ENCODE measurements at regions not wholly inside any gene's neighbourhood (a gene's known extent, or its start where the extent isn't known, plus 50 kb on each side); places are given as distances from the start of the nearest gene placed in this dataset.

- TF ChIP-seq, protein P1, sequence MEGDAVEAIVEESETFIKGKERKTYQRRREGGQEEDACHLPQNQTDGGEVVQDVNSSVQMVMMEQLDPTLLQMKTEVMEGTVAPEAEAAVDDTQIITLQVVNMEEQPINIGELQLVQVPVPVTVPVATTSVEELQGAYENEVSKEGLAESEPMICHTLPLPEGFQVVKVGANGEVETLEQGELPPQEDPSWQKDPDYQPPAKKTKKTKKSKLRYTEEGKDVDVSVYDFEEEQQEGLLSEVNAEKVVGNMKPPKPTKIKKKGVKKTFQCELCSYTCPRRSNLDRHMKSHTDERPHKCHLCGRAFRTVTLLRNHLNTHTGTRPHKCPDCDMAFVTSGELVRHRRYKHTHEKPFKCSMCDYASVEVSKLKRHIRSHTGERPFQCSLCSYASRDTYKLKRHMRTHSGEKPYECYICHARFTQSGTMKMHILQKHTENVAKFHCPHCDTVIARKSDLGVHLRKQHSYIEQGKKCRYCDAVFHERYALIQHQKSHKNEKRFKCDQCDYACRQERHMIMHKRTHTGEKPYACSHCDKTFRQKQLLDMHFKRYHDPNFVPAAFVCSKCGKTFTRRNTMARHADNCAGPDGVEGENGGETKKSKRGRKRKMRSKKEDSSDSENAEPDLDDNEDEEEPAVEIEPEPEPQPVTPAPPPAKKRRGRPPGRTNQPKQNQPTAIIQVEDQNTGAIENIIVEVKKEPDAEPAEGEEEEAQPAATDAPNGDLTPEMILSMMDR (IDR thresholded peaks at IDR 0.05) = no peak
- H3K4me1 Mint-ChIP-seq = no peaks in the 10 kb centered on the region
- ATAC-seq (ENCODE audit: low read depth) (no peak), DNase-seq (no peak)
- no peak overlapping the region for H3K4me3 Mint-ChIP-seq
- intact Hi-C loops (cut with micrococcal nuclease) = no loop called here
- H3K27me3 Mint-ChIP-seq = no peaks in the 10 kb centered on the region
- no peak overlapping the region for H3K27ac Mint-ChIP-seq
- ChIA-PET POLR2A (no interaction called here), CTCF (no interaction called here)
- no peaks in the 10 kb centered on the region for H3K9me3 Mint-ChIP-seq
- H3K36me3 Mint-ChIP-seq (ENCODE audit: low read depth) = no peaks in the 10 kb centered on the region
These were observed 216.9 kb upstream of the TNP1 start for GRCh38 chr2:217076657-217077232.

DNA sequence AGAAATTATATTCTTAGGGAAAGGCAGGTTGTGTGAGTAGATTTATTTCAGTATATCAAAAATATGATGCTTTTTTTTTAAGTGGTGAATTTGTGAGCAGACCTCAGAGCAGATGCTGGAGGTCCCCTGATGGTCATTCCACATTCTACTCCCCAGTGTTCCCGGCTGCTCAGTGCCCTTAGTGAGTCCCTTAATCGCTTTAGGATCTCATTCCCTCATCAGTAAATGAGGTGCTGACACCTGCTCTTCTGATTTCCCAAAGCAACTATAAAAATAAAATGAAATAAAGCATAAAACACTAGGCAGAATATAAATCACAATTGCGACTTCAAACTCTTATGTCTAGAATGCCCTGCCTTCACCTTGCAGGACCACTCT, 216.2 kb upstream of the TNP1 start:
- DNase-seq (no peak), ATAC-seq (ENCODE audit: low read depth) (no peak)
- H3K27me3 Mint-ChIP-seq = no peaks in the 10 kb centered on the region
- intact Hi-C loops (cut with micrococcal nuclease) = no loop called here
- H3K36me3 Mint-ChIP-seq (ENCODE audit: low read depth) = no peaks in the 10 kb centered on the region
- H3K27ac Mint-ChIP-seq = no peak overlapping the region
- TF ChIP-seq, protein P1 (IDR thresholded peaks at IDR 0.05) = no peak
- CTCF ChIA-PET = no interaction called here
- no peaks in the 10 kb centered on the region for H3K4me1 Mint-ChIP-seq
- no peaks in the 10 kb centered on the region for H3K9me3 Mint-ChIP-seq
- POLR2A ChIA-PET = no interaction called here
- H3K4me3 Mint-ChIP-seq = no peak overlapping the region

- Mint-ChIP-seq H3K4me3 (no peak overlapping the region), H3K27ac (no peak overlapping the region), H3K36me3 (ENCODE audit: low read depth) (no peaks in the 10 kb centered on the region), H3K27me3 (no peaks in the 10 kb centered on the region), H3K4me1 (no peaks in the 10 kb centered on the region), H3K9me3 (no peaks in the 10 kb centered on the region)
- DNase-seq (no peak), ATAC-seq (ENCODE audit: low read depth) (no peak)
- ChIA-PET POLR2A (no interaction called here), CTCF (no interaction called here)
- intact Hi-C loops (cut with micrococcal nuclease) = no loop called here
- TF ChIP-seq, protein P1 (IDR thresholded peaks at IDR 0.05) = no peak
These were observed 215.6 kb upstream of the TNP1 start for GRCh38 chr2:217075268-217076057.

DNA sequence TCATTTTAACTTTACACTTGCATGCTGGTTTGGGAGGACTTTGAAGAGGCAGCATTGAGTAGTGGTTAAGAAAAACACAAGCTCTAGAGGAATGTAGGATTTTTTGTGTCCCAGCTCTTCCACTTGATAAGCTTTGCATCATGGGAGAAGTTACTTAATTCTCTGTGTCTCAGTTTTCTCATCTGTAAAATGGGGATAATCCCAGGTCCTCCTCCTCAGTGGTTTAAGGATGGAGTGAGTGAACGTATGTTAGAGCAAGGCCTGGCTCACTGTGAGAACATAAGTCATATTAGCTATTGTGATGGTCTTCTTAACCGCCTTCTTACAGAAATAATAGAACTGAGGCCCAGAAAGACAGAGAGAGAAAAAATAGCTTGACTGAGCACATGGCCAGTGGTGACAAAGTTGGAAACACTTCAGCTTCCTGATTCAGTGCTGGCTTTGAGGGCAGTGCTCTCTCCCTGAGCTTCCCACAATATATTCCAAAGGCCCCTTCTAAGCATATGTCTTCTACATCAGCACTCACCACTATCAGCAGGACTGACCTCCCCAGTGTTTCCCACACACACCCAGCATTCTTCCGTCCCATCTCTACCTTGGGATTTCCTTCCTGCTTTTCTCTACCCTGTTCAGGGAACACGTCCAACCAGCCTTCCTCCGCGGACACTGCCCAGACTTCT, 214.9 kb upstream of the TNP1 start:
- intact Hi-C loops (cut with micrococcal nuclease) = no loop called here
- DNase-seq (no peak), ATAC-seq (ENCODE audit: low read depth) (no peak)
- POLR2A ChIA-PET = no interaction called here
- no peaks in the 10 kb centered on the region for H3K27me3 Mint-ChIP-seq
- CTCF ChIA-PET = no interaction called here
- TF ChIP-seq, protein P1 (IDR thresholded peaks at IDR 0.05) = no peak
- no peaks in the 10 kb centered on the region for H3K36me3 Mint-ChIP-seq (ENCODE audit: low read depth)
- no peak overlapping the region for H3K4me3 Mint-ChIP-seq
- no peaks in the 10 kb centered on the region for H3K9me3 Mint-ChIP-seq
- H3K27ac Mint-ChIP-seq = no peak overlapping the region
- H3K4me1 Mint-ChIP-seq = no peaks in the 10 kb centered on the region

DNA sequence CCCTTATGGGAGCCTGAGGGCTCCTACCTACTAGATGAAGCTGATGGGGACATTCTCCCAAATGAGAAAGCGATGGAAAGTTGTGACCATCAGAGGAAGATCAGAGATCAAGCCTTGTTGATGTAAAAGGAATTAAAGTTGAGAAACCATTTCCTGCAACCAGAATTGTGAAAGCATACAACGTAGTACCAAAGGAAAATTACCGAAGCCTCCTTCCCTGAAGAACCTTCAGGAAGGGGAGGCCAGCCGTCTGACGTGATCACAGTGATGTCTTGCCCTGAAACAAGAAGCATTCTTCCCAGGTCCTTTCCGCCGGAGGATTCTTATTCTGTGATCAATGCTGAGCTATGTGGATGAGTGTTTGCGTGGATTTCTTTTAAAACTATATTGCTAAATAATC, 211.6 kb upstream of the TNP1 start:
- DNase-seq (no peak), ATAC-seq (ENCODE audit: low read depth) (no peak)
- H3K27me3 Mint-ChIP-seq = peaks cover 5% of the 10 kb centered on the region
- H3K4me1 Mint-ChIP-seq = no peaks in the 10 kb centered on the region
- TF ChIP-seq, protein P1 (IDR thresholded peaks at IDR 0.05) = no peak
- no peaks in the 10 kb centered on the region for H3K9me3 Mint-ChIP-seq
- intact Hi-C loops (cut with micrococcal nuclease) = no loop called here
- no peak overlapping the region for H3K4me3 Mint-ChIP-seq
- no peaks in the 10 kb centered on the region for H3K36me3 Mint-ChIP-seq (ENCODE audit: low read depth)
- ChIA-PET CTCF (no interaction called here), POLR2A (no interaction called here)
- H3K27ac Mint-ChIP-seq = no peak overlapping the region

Data from activated B cell treated with CpG ODN at 0.5 μM for 24 hours (primary cell).